ENCODE measurements at regions not wholly inside any gene's neighbourhood (a gene's known extent, or its start where the extent isn't known, plus 50 kb on each side); places are given as distances from the start of the nearest gene placed in this dataset.

DNA sequence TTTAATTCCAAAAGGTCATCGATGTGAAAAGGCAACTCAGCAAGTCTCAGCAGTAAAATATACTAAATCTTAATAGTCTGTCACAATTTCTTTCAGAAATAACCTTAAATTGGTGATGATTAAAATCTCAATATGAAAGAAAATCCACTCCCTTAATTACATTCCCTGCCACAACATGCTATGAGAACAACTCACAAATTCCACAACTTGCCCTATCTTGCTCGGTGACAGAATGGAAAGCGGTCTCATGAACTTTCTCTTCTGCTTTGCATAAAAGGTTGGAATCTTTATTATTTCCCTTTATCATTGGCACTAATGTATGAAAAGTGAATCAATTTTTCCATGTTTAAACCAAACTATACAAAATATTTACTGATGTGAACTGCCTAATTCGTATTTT lies 380.8 kb downstream of the TMA16 start:
- no peak for DNase-seq (ENCODE audit: low read depth)

DNA sequence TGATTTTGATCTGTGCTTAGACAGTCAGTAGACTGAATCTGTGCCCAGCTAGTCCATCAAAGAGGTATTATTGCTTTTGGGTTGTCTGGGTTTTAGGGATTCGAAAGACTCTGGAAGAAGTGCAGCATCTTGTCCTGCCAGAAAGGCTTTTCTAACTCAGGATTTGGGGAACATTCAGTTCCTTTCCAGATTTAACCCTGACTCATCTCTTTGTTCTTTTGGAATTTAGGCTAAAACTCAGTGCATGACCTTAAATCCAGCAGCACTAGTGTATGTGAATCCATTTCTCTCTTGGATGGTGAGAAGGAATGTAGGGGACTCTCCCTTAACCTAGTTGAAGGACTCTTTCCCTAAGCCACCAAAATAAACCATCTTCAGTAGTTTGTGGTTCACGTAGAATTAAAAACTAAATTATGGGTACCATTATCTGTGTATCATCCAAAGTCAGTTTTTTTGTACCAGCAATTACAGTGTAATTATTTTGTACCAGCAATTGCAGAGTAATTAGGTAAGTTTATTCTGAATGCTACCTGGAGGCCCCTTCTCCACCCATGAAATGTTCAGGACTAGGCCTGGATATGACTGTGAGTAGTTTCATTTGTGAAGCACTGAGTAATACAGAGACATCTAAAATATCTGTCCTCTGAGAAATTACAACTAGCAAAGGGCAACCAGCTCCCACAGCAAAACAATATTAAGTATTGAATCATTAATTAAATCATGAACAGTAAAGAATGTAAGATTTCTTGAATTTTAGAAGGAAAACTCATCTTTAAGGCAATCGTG lies 384.0 kb downstream of the TMA16 start:
- no peak for DNase-seq (ENCODE audit: low read depth)

DNA sequence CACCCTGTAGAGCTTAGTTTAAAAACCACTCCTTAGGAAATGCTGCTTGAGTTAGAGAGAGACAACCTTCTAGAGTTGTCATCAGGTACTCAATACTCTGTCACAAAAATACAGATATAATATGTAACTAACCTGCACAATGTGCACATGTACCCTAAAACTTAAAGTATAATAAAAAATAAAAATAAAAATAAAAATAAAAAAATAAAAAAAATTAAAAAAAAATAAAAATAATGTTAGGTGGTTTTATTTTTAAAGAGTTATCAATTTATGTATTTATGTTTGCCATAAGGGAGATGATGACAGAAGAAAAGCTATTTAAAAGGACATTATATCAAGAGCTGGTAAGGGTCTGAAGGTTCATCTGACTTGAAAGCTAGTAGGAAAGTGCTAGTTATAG lies 397.9 kb downstream of the TMA16 start:
- DNase-seq (ENCODE audit: low read depth), result no peak

DNA sequence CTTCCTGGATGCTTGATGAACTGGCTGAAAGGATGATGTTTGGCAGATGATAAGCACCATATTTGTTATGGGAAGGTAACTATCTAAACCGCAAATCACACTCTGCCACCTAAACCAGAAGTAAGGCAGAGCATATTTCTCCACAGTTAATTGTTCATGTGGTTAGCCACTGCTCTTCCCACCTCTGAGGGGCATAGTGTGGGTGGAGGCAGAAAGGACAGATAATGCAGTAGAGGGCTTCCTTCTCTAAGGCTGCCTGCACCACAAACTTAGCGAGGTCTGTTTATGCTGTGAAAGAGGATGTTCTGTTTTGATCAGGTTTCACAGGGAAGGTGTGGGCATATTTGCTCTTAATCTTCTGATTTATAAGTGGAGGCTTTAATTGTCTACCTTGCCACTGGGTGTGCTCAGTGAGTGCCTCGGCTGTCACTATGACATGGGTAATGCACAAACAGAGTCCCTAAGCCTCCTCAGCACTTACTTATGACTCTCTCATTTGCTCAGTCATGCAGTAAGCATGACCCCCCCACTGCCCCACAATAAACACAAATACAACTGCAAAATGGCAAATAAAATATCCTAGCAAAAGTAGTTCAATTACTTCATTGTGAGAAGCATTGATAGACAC lies 401.0 kb downstream of the TMA16 start:
- no peak for DNase-seq (ENCODE audit: low read depth)

DNA sequence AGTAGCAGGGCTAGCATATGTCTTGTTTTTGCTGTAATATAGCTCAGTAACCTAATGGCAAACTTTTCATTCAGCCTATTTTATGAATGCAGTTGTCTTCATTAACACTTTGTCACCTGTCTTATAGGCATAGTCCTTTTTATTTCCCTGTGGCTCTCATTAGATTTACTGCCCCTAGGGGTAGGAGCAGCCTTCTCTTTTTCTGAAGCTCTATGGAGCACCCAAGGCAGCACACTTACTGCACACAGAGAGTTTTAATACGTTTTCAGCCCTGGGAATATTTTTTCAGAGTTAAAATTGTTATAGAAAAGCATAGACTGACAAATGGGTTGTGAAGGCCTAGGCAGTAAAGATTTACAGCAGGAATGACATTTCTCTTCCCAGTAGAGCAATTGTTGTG lies 406.8 kb downstream of the TMA16 start:
- no peak for DNase-seq (ENCODE audit: low read depth)

DNA sequence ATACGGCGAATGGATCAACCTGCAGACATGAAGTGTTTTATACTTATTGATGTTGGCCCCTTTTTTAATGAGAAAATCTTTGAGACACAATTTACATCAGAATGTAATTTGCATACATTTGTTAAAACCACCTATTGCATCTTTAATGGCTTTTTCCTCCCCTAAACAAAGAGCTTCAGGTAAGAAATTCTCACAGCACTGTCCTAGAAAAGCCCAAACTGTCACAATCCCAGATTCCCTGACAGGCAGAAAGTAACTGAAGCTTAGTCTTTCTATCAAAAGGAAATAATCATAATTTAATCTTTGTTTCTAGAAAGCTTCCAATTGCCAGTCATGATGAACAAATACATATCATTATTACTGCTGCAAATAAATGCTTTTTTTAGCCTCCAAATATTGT lies 407.9 kb downstream of the TMA16 start:
- DNase-seq (ENCODE audit: low read depth), result no peak

DNA sequence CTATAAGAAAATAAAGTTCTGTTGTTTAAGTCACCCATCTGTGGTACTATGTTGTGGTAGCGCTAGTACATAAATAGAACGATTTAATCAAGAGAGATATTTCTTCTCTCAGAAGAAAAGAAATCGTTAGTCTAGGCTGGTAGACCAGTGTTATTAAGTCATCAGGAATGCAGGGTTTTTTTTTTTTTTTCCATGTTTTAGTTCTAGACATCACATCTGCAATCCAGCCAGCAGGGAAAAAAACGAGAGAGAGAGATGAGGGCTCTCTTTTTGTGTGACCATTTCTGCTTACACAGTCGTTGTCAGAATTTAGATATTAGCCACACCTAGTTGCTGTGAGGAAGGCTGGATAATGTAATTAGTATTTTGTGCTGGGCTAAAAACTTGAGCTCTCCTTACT lies 417.4 kb downstream of the TMA16 start:
- no peak for DNase-seq (ENCODE audit: low read depth)

DNA sequence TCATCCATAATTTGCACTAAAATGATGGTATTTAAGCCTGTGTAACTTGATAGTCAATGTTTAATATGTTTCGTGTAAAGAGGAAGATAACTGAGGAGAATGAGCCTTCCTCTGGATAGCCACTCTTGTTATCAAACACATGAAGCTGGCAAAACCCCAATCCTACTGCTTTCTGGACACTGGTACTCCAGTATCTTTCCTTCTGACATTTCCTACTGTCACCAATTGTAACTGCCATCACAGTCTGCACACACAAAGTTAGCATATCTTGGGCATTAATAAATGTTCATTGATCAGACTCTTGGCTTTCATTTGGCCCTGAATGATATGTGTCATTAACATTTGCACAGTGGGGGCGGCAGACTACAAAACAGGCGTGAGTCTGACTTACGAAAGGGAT lies 419.1 kb downstream of the TMA16 start:
- no peak for DNase-seq (ENCODE audit: low read depth)

DNA sequence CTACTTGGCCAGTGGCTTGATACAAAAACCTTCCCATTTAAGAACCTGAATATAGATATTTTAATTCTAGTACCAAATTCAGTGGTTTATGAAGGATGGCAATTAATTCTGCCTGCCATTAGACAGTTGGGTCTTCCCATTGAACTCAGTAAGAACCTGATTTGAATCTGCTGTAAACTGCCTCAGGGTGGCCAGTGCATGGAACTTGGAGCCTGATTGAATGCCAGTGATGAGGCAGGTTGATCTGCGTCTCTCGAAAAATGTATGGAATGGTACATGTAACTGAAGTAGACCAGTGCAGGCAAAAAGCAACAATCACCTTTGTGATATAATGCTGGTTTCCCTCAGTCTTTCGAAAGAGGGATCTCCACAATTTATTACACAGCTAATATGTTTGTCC lies 421.4 kb downstream of the TMA16 start:
- no peak for DNase-seq (ENCODE audit: low read depth)

DNA sequence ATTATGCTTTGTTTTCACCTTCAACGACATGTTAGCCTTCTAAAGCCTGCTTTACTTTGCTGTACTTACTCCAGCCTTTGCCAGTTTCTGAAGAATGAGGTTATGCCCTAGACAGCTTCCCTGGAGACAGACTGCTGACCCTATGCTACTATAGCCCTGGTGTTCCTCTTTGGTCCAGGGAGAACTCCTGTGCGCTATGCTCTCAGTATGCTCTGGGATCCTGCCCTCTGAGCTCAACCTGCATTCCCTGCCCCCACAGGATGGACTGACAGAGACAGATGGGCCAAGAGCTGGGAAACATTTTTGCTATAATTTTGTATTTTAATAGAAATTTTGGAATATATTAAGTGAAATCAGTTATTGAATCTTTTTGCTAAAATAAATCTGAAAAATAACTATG lies 425.9 kb downstream of the TMA16 start:
- DNase-seq (ENCODE audit: low read depth), result no peak

DNA sequence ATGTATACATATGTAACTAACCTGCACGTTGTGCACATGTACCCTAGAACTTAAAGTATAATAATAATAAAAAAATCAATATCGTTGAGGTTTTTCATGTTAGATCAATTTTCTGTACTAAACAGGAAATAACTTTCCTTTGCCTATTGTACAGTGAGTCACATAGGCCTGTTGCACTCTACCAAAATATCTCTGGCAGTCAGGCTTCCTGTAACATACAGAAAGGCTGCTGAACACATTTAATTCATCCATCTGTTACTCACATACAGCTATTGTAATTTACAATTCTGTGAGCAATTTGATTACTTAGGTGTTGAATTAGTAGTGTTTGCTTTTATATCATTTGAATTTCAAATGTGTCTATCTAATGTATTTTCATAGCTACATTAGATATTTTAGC lies 427.8 kb downstream of the TMA16 start:
- no peak for DNase-seq (ENCODE audit: low read depth)

DNA sequence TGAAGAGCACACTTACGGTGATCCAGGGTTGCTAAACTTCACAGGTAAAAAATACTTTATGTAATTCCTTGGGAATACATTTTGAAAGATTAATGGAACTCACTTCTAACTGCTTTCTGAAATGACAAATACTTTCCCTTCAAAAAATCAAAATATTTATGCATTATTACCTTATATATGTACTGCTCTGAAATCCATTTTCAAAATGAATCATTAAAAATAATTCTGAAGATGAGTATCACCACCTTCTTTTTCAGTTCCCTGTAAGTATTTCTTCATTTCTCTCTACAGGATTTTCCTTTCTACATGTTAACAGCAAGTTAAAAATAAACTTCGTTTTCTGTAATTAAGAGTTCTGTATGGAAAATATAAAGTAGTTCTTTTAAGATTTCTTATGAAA lies 428.6 kb downstream of the TMA16 start:
- no peak for DNase-seq (ENCODE audit: low read depth)

DNA sequence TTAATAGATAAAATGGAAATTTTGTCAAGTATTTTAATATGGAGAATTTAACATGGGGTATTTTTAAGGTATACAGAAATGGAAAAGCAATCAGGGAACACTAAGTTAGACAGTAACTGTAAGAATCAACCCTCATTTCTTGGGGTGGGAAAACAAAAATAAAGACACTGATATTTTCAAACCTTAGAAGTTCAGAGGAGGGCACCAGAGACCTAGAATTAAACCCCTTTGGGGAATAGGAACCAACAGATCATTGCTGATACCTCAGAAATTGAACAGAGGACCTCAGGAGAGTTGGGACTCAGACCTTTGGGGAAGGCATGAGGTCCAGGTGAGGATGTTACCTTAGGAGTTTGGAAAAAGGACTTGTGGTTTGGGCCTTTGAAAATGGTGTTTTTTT lies 435.6 kb downstream of the TMA16 start:
- no peak for DNase-seq (ENCODE audit: low read depth)

DNA sequence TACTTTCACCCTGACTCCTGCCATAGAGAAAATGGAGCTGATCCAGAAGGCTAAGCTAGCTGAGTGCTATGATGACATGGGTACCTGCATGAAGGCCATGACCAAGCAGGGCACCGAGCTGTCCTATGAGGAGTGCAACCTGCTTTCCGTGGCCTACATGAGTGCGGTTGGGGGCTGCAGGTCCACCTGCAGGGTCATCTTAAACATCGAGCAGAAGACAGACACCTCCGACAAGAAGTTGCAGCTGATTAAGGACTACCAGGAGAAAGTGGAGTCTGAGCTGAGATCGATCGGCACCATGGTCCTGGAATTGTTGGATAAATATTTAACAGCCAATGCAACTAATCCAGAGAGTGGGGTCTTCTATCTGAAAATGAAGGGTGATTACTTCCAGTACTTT lies 438.0 kb downstream of the TMA16 start:
- no peak for DNase-seq (ENCODE audit: low read depth)

DNA sequence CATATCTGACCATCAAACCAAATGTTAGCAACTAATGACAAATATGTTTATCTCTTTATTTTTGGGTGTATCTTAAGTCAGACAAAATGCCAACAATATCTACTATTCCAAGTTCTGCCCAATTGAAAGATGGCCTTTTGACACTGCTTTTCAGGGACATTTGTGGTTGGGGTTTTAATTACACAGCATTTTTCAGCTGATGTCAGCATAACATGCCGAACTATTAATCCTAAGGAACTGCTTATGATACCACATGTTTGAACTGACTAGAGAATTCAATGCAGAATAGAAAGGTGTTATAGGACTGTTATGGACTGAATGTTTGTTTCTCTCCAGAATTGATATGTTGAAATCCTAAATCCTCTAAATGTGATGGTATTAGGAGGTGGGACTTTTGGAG lies 445.1 kb downstream of the TMA16 start:
- DNase-seq (ENCODE audit: low read depth), result no peak

DNA sequence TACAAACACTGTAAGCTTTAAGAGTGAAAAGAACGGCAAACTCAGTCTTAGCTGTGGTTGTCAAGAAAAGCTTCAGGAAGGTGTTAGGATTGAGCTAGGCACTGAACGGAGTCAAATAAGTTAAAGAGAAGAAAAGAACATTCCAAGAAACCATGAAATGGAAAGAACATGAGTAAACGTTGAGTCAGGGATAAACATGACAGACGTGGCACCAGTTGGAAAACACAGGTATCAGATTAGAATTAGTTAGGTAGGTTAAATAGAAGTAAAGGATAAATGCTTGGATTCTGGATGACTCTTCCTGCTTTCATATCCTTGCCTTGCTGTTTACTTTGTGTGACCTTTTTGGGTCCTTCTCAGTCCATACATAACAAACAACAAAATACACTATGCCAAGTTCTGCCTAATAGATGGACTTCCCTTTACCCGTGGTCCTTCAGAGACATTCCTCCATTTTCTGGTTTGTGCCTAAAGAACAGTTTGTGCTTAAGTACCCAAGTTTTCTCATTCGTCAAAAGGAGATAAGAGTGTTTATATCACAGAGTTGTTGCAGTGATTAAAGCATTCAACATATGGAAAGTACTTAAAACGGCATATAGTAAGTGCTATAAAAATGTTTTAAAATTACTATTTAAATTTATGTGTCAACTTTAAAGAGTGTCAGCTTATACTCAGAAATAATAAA lies 446.9 kb downstream of the TMA16 start:
- DNase-seq (ENCODE audit: low read depth), result no peak

DNA sequence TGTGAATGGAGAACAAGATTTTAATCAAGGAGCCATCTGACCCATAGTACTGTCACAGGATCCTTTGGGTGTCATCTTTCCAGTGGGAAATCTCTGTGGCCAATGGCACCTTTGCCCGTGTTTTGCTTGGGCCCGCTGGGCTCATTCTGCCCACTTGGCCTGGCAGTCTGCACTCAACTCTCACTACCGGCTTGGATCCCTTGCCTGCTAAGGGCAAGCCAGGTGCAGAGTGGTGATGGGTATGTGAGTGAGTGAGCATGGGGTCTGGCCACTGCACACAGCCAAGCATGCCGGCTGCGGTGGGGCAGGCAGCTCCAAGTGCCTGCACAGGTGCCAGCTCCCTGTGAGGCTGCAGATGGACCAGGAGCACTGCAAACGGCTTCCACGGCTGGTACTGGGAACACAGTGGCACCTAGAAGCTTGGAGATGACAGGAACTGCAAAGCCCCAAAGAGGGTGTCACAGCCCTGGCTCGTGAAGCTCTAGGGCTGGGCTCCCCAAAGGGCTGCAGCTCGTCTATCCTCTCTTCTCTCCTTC lies 454.5 kb downstream of the TMA16 start:
- no peak for DNase-seq (ENCODE audit: low read depth)

DNA sequence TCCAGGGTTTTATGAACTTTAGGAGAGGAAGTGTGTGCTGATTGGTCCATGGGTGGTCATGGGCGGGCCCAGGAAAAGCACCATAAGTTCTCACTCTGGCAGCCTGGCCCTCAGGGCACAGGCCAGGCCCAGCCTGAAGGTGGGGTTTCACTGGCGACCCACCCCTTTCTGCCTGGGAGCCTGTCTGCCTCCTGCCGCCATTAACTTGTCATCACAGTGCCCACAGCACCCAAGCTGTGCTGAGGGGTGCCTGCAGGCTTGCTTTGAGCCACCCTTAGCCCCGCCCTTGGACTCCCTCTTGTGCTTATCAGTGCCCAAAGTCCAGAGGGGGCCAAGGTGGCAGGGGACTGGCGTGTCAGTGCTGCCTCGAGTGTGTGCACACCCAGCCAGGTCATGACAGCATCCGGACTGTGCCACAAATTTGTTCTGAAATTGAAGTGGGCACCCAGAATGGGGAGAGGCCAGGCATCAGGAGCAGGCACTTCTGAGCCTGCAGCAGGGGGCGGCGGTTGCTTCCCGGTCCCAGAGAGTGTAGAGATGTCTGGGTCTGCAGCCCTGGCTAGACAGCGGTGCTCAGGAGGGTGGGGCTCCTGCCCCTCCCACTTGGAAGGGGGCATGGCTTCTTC lies 455.6 kb downstream of the TMA16 start:
- no peak for DNase-seq (ENCODE audit: low read depth)

DNA sequence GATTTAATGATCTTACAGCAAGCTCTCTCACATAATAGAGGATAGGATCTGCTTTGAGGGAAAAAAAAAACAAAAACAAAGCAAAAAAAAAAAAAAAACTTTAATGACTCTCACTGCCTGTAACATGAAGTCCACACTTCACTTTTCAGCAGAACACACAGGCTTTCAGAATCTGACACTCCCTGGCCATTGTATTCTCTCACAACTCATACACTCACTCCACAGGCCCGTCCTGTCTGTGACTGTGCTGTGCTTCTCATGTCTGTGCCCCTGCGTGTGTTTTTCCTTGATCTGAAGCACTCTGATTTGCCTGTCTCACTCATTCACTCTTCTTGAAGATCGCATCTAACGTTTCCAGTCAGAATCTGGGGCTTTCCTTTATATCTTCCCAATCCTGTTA lies 460.8 kb downstream of the TMA16 start:
- DNase-seq (ENCODE audit: low read depth), result no peak

DNA sequence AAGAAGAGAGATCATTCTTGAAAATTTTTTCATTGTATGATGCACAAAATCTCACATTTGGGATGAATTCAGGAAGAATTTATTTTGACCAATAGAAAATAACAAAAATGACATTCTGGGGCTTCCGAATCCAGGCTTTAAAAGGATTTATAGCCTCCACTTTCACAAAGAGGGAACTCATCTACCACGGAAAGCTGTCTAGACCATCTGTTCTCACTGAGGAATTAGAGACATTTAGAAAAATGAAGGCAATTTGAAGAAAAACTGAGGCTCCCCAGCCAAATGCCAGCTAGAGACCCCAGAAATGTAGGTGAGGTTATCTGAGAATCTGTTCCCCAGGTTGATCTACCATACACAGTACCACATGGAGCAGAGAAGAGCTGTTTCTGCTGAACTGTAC lies 464.3 kb downstream of the TMA16 start:
- DNase-seq (ENCODE audit: low read depth), result no peak

DNA sequence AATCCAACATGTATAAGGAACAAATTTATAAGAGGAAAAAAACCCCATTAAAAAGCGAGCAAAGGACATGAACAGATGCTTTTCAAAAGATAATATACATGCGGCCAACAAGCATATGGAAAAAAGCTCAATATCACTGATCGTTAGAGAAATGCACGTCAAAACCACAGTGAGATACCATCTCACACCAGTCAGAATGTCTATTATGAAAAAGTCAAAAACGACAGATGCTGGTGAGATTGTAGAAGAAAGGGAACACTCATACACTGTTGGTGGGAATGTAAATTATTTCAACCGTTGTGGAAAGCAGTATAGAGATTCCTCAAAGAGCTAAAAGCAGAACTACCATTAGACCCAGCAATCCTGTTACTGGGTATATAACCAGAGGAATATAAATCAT lies 465.4 kb downstream of the TMA16 start:
- DNase-seq (ENCODE audit: low read depth), result no peak

DNA sequence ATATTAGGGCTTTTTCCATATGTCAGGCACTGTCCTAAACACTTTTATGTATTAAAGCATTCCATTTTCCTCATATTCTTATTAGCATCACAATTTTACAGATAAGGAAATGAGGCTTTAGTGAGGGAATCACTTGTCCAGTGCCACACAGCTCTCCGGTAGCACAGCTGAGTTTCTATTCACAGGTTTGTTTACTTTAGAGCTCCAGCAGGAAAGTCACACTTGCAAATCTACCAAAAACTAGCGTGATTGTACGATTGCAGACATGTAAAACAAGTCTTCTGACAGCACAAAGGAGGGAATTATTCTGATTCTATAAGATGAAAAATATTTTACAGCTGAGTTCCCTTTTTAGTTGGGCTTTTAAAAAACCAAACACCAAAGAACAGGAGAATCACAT lies 472.1 kb downstream of the TMA16 start:
- no peak for DNase-seq (ENCODE audit: low read depth)

DNA sequence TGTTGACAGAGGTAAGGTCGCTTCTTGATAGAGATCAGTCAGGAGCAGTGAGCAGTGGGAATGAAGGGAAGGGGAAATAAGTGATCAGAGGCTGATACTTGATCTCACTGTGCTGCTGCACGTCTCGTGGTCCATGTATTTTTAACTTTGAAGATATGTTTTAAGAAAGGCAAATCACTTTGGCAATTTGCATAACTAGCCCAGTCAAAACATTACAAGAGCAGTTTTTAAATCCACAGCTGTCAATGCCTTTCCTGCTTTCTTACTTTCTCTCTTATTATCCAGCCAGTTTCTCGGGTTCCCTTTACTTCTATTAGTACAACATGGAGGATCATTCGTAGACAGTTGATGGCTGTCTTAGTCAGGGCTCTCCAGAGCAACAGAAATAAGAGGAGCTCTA lies 472.8 kb downstream of the TMA16 start:
- DNase-seq (ENCODE audit: low read depth), result no peak

Data from stromal cell of bone marrow (primary cell).